ENCODE measurements at regions not wholly inside any gene's neighbourhood (a gene's known extent, or its start where the extent isn't known, plus 50 kb on each side); places are given as distances from the start of the nearest gene placed in this dataset.

DNA sequence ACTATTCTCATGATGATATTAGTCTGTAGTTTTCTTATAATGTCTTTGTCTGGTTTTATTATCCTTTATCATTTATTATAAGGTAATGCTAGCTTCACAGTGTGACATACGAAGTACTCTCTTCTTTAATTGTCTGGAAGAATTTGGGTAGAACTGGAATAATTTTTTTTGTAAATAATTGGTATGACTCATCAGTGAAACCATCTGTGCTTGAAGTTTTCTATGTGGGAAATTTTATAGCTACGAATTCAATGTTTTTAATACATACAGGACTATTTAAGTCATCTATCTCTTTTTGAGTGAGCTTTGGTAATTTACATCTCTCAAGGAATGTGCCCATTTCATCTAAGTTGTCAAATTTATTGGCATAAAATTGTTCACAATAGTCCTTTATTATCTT, 86.3 kb downstream of the SOD2 start:
- TF ChIP-seq, protein P1, sequence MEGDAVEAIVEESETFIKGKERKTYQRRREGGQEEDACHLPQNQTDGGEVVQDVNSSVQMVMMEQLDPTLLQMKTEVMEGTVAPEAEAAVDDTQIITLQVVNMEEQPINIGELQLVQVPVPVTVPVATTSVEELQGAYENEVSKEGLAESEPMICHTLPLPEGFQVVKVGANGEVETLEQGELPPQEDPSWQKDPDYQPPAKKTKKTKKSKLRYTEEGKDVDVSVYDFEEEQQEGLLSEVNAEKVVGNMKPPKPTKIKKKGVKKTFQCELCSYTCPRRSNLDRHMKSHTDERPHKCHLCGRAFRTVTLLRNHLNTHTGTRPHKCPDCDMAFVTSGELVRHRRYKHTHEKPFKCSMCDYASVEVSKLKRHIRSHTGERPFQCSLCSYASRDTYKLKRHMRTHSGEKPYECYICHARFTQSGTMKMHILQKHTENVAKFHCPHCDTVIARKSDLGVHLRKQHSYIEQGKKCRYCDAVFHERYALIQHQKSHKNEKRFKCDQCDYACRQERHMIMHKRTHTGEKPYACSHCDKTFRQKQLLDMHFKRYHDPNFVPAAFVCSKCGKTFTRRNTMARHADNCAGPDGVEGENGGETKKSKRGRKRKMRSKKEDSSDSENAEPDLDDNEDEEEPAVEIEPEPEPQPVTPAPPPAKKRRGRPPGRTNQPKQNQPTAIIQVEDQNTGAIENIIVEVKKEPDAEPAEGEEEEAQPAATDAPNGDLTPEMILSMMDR (IDR thresholded peaks at IDR 0.05) = no peak
- TF ChIP-seq POLR2A (IDR thresholded peaks at IDR 0.05) = no peak

Measured in transverse colon (tissue), 3 donors.